NCI-H187 treated with DMSO at 0.1 percent for 48 hours (cell line): ENCODE measurements at regions not wholly inside any gene's neighbourhood (a gene's known extent, or its start where the extent isn't known, plus 50 kb on each side); places are given as distances from the start of the nearest gene placed in this dataset.

ENCODE experiments used
- DNase-seq: peaks from one replicate; lab custom pipeline; 2025; lab: John Stamatoyannopoulos, UW

DNA sequence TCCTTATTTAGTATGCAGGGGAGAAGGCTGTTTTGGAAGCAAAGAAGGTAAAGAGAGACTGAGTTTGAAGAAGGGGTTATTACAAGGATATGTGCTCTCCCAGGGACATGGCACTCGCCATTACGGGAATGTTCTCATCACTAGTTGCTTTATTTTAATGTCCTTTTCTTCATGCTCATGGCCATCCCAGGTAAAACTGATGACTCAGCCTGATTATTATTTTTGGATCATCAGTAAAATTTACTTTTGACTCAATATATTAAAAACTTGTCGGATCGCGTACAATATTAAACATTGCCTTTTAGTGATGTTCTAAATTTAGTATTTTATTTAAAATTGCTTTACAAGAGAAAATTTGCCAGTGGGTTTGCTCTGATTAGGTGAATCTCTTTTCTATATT is 414.7 kb downstream of the TLE4 start:
- no peak for DNase-seq

DNA sequence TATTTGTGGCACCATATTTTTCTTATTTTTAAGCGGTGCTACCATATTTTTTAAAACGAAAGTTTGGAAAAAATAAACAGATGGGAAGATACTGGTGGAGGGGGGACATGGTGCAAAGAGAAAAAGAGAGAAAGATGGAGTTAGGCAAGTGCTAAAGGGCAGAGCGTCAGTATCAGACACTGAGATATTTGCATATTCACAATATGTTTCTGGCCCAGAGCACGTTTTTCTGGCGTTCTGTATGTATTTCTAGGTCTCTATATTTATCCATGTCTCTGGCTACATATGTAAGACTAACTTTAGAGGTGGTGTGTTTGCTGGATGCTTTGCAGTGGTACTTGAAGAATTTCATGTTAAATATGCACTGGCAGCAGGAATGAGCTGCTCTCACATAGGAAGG is 414.0 kb downstream of the TLE4 start:
- DNase-seq, result no peak

DNA sequence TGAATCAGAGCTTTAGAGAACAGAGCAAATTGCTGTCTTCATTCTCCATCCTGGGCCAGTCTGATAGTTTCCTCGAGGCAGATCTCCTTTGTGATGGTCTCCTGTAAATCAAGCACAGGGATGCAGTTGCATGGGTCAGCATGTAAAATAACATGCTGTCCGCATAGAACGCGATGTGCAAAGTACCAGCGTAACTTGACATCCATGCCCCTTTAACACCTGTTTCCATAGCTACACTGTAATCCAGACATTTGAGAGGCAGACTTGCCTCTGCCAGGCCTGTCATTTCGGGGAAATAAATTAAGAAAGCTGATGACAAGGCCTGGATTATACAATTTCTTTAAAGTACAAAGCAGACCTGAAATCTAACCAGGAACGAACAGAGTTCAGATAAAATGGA is 413.5 kb downstream of the TLE4 start:
- DNase-seq, result no peak

GRCh38 chr9:79984429-79985067 is 412.8 kb downstream of the TLE4 start:
- DNase-seq, result no peak

DNA sequence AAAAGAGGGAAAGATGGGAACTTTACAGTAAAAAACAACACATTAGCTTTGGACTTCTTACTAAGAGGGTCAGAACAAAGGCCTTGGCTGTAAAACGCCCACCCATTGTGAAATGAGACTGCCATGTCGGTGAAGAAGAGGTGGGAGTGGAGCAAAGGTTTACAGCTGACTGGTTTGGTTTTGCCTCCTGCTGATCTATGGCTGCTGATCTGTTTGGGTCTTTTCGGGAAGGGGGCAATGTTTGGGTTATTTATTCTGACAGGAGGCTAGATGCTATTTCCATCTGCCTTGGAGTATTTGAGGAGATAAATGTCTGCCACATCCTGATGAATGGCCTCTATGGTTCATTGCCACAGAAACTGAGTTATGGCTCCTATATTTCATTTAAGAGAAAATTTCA is 408.7 kb downstream of the TLE4 start:
- DNase-seq, result no peak

DNA sequence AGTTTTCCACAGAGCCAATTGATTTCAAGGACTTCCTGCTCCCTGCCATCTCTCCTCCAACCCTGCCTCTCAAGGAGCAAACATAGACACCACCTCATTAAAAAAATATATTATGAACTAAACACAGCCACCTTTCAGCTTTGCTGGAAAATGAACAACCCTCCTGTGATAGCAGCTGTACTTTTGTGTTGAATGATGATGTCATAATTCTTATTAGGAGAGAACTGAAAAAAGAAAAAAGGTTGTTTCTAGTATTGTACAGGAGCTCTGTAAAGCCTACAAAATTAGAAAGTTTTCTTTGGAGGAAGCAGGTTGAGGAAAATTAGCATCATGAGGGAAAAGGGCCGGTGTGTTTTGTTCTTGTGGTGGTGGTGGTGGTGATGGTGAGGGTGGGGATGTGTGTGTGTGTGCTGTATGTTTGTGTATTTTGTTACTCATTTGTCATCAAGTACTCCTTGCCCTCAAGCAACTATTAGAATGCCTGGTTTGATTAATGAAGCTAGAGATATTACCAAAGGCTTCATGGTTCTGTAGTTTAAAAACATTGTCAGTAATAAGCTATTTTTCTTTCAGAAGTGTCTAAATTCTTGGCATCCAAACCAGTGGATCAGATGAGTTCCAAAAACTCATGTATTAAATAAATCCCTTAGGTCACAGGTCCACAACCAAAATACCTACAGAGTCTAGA is 405.9 kb downstream of the TLE4 start:
- DNase-seq, result no peak

DNA sequence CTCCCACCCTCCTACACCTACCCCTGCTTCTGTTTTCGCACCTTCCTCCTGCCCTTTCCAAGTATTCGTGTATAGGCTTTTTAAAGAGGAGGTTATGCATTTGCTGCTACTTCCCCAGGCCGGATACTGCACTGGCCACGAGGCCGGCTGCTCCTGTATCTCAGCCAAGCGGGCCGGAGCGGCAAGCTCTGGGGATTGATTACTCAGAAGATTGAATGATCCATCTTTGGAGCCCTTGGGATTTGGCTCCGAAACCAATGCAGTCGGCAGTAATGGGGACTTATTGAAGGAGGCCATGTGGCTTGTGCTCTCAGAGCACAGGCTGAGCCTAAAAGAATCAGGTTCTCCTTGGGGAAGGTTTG is 405.3 kb downstream of the TLE4 start:
- DNase-seq, result no peak

- DNase-seq, result no peak
These were observed 404.7 kb downstream of the TLE4 start for GRCh38 chr9:79976257-79977073.

DNA sequence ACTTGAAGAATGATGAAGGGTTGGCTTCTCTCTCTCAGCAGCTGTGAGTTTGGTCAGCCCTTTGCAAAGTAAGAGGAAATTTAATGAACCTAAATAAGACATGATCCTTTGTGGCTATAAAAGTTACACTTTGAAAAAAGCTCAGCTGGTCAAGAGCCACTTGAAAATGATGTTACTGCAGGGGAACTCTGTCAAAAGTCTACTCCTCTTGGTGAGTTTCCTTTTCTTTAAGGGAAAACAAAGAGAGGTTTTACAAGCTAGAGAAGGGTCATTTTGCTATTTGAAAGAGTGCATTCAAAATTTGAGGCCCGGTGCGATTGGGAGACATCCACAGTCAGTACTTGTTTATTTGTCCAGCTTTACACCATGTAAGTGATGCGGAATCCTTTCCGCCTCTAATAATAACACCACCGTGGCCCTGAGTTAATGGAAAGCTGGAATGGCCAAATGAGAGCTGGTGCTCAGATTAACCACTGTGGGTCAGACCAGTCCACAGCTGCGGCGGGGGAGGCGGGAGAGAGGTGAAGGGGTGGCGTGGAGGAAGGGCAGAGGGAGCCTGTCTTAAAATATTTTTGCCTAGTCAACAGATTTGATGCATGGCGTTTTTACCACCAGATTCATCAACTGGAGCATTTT is 404.0 kb downstream of the TLE4 start:
- no peak for DNase-seq

GRCh38 chr9:79974806-79975422 is 403.1 kb downstream of the TLE4 start:
- DNase-seq, result no peak

GRCh38 chr9:79973627-79974026 is 401.9 kb downstream of the TLE4 start:
- DNase-seq, result no peak

DNA sequence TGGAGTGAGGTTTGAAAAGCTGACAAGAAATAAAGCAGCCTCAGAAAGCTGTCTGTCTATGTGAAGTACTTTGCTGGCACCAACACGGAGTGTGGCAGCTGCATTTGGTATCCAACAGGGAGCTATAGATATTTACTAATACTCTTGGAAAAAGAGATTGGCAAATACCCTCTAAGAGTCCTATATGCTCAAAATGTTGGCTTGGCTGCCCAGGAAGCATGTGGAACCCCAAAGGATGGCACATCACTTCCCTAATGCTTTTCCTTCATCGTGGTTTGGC is 398.3 kb downstream of the TLE4 start:
- no peak for DNase-seq

- no peak for DNase-seq
These were observed 397.8 kb downstream of the TLE4 start for GRCh38 chr9:79969393-79970145.

GRCh38 chr9:79968533-79968932 is 396.8 kb downstream of the TLE4 start:
- no peak for DNase-seq

DNA sequence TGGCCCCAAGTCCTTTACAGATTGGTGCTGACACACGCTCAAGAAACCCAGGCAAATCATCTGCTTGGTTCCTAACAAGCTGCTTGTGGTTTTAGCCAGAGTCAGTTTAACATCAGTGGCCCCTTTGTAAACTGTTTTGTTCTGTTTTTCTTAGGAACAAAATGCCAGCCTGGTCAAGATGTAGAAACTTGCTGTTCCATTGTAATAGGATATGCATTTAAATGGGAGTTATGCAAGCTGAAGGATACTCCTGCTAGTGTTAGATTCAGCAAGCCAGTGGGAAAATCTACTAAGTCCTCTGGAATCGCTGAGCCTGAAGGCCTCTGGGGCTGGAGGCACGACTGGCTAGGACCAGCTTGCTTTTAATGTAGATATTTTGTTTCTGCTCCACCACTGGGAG is 391.1 kb downstream of the TLE4 start:
- no peak for DNase-seq

DNA sequence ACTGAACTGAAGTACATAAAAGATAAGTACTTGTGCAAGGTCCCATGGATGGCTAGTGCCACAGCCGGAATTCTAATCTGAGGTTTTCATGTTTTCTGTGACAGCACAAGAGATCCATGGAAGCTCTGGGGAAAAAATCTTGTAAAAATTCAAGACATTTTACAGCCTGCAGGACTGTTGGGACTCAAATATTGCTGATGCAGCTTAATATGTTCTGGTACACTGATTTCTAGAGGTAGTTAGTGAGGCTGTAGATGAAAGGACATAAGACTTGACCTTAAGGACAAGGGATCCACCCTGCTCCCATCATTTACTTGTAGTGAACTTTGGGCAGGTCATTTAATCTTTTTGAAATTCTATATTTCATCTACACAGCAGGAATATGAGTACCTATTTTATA is 390.4 kb downstream of the TLE4 start:
- no peak for DNase-seq

DNA sequence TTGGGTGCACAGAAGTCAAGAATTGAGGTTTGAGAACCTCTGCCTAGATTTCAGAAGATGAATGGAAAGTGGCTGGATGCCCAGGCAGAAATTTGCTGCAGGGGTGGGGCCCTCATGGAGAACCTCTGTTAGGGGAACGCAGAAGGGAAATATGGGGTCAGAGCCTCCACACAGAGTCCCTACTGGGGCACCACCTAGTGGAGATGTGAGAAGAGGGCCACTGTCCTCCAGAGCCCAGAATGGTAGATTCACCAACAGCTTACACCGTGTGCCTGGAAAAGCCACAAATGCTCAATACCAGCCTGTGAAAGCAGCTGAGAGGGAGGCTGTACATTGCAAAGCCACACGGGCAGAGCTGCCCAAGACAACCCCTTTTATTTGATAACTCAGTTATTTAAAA is 383.5 kb downstream of the TLE4 start:
- DNase-seq, result no peak

GRCh38 chr9:79953908-79954307 is 382.1 kb downstream of the TLE4 start:
- DNase-seq, result no peak

- no peak for DNase-seq
These were observed 380.6 kb downstream of the TLE4 start for GRCh38 chr9:79952401-79952800.

DNA sequence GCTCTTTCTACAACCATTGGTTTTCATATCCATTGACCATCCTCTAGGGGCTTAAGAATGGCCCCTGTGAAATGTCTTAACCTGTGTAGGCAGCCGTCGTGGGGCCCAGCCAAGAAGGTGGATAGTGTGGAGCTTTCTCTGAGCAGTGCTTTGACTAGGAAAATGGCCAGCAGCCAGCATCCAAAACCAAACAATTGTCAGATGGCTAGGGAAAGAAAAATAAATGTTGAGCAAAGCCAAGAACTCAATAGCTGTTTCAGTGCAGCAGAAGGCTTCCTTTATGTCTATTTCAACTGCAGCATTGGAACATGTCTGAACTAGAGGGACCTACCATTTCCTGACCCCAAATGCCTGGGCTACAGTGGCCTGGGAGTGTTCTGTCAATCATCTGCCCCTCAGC is 374.9 kb downstream of the TLE4 start:
- DNase-seq, result no peak

DNA sequence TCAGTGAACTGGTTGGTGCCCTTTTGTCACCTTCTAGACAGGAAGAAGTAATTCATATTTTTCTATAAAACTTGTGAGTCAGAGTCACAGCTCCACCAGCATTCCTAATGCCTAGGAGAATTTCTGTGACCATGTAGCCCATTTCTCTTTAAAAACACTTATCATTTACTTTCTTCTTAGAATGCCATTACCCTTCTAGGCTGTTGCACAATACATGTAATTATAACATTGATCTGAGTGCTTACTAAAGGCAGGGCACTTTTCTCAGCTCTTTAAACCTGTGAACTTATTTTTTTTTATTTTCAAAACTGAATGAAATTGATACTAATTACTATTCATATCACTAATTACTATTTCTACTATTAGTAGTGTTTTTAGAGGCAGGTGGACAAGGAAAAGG is 373.7 kb downstream of the TLE4 start:
- DNase-seq, result no peak

- no peak for DNase-seq
These were observed 373.3 kb downstream of the TLE4 start for GRCh38 chr9:79945016-79945415.
